ENCODE measurements at regions not wholly inside any gene's neighbourhood (a gene's known extent, or its start where the extent isn't known, plus 50 kb on each side); places are given as distances from the start of the nearest gene placed in this dataset.

DNA sequence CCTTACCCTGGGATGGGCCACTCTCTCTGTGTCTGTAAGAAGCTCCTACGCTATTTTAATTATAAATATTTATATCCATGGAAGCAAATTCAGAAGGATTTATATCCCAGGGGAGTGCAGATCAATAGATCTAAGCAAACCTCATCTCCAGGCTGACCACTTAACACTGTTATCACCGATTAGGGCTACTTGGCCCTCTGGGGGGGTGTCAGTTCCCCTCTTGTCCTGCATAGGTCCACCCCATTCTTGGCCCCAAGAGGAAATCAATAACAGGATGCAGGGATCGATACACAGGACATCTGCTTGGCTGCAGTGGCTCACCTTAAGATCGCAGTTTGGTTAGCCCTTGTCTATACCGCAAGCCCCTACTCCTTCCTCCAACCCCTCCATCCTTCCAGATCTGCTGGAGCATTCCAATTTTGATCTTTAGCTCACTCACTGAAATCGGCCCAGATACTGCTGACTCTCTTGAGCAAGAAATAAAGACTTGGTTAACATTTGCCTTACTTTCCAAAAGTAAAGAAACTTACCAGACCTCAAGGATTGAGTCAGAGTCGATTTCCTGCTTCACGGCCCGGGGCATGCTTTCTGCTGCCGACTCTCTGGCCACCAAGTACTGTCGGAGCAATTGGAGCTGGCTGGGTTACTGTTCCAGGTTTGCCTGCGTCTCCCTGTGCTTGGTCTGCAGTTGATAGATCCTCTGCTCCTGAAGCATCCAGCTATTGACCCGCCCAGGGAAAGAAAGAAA is 112.3 kb upstream of the PMFBP1 start:
- H3K4me3 ChIP-seq (replicated peaks in 1 of 2; ENCODE audit: low read depth in 2 of 2, low read length in 2 of 2) = no peak overlapping the region
- TF ChIP-seq, protein P1, sequence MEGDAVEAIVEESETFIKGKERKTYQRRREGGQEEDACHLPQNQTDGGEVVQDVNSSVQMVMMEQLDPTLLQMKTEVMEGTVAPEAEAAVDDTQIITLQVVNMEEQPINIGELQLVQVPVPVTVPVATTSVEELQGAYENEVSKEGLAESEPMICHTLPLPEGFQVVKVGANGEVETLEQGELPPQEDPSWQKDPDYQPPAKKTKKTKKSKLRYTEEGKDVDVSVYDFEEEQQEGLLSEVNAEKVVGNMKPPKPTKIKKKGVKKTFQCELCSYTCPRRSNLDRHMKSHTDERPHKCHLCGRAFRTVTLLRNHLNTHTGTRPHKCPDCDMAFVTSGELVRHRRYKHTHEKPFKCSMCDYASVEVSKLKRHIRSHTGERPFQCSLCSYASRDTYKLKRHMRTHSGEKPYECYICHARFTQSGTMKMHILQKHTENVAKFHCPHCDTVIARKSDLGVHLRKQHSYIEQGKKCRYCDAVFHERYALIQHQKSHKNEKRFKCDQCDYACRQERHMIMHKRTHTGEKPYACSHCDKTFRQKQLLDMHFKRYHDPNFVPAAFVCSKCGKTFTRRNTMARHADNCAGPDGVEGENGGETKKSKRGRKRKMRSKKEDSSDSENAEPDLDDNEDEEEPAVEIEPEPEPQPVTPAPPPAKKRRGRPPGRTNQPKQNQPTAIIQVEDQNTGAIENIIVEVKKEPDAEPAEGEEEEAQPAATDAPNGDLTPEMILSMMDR (IDR thresholded peaks at IDR 0.05; ENCODE audit: low read depth, low read length) = no peak
- no peak for DNase-seq (ENCODE audit: low read depth in 2 of 2)

DNA sequence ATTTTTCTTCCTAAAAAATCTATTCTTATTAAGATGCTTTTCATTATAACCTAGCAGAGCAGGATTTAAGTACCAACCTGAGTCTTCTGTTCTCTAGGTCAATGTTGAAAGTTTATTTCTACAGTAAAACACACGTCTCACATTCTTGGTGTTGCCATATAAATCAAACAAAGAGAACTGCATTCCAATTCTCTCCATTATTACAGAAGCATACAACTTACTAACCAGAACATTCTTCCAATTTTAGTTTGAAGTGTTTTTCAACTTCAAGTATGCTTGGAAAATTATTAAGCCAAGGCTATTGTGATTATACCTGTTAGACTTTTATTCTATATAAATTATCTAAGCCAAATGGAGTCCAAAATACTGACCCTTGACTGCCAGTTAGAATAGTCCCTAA is 110.4 kb upstream of the PMFBP1 start:
- no peak overlapping the region for H3K4me3 ChIP-seq (replicated peaks in 1 of 2; ENCODE audit: low read depth in 2 of 2, low read length in 2 of 2)
- no peak for DNase-seq (ENCODE audit: low read depth in 2 of 2)
- TF ChIP-seq, protein P1 (IDR thresholded peaks at IDR 0.05; ENCODE audit: low read depth, low read length) = no peak

DNA sequence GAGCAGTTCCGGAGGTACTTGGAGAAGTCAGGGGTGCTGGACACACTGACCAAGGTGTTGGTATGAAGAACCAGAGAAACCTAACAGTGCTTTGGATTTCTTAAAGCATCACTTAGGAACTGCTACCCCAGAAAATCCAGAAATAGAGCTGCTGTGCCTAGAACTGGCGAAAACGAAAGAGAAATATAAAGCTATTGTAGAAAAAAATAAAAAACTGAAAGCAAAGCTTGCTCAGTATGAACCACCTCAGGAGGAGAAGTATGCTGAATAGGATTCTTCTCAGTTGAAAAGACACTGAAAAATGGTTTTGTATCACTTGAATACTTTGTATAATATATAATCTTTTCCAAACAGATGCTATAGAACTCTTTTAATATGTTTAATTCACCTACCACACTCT is 106.3 kb upstream of the PMFBP1 start:
- TF ChIP-seq, protein P1 (IDR thresholded peaks at IDR 0.05; ENCODE audit: low read depth, low read length) = no peak
- no peak for DNase-seq (ENCODE audit: low read depth in 2 of 2)
- no peak overlapping the region for H3K4me3 ChIP-seq (replicated peaks in 1 of 2; ENCODE audit: low read depth in 2 of 2, low read length in 2 of 2)

DNA sequence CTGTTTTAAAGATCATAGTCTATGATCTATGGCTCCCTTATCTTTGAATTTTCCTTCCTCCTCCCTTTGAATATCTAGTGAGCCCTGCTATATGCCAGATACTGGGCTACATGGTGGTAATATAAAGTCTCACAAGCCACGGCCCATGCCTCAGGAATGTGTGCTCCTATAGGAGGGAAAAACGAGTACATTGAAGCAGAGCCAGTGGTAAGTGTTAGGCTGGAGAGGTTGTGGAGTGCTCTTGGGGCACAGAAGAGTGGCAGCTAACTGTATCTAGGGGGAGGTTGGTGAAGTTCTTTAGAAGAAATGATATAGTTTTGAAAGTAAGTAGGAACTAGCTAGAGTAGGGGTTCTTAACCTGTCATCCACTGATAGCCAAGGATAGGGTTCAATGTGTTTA is 105.8 kb upstream of the PMFBP1 start:
- H3K4me3 ChIP-seq (replicated peaks in 1 of 2; ENCODE audit: low read depth in 2 of 2, low read length in 2 of 2) = no peak overlapping the region
- TF ChIP-seq, protein P1 (IDR thresholded peaks at IDR 0.05; ENCODE audit: low read depth, low read length) = no peak
- DNase-seq (ENCODE audit: low read depth in 2 of 2) = no peak

DNA sequence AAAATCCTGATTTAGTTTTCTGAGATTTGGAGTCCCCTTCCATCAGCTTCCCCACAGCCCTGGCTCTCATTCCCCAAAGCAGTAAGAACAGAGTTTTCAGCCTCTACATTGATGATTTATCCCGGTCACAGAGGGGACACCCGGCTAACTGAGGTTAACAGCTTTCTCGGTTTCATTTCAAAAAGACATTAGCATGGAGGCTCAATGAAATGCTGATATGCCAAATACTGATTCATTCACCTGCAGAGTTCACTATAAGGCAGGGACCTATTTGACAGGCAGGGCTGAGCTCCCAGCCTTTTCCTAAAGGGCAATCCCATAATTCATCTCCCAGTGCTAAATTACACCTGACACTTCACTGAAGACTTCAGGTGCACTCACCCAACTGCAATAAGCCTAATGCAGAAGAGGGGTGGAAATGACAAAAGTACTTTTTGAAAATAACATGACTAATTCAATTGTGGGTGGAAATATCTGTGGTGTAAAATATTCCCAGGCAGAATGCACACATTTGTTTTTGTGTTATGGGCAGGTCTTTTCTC is 99.8 kb upstream of the PMFBP1 start:
- H3K4me3 ChIP-seq (replicated peaks in 1 of 2; ENCODE audit: low read depth in 2 of 2, low read length in 2 of 2) = no peak overlapping the region
- TF ChIP-seq, protein P1 (IDR thresholded peaks at IDR 0.05; ENCODE audit: low read depth, low read length) = no peak
- no peak for DNase-seq (ENCODE audit: low read depth in 2 of 2)

DNA sequence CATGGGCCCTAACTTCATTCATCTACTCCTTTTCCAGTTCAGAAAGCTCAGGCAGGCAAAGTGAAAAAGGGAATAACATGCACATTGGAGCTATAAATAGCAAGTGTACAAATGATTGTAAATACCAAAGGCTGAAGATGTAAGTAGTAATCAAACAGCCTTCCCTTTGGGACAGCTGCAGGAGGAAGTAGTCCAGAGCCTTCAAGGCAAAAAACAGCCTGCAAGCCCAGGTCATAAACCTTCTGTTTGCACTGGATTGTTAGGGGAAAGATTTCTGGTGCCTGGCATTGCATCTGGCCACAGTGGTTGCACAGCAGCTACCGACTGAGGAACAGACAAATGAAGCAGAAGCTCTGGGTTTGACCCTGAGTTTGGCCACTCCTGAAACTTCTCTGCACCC is 98.6 kb upstream of the PMFBP1 start:
- H3K4me3 ChIP-seq (replicated peaks in 1 of 2; ENCODE audit: low read depth in 2 of 2, low read length in 2 of 2) = no peak overlapping the region
- TF ChIP-seq, protein P1 (IDR thresholded peaks at IDR 0.05; ENCODE audit: low read depth, low read length) = no peak
- DNase-seq (ENCODE audit: low read depth in 2 of 2) = peak in 1 of 2 donors; percentile 6

All from cardiac fibroblast (primary cell).